Peyer's patch (tissue), 4 donors: ENCODE measurements at regions not wholly inside any gene's neighbourhood (a gene's known extent, or its start where the extent isn't known, plus 50 kb on each side); places are given as distances from the start of the nearest gene placed in this dataset.

Experiments used
- CTCF ChIP-seq, 6 experiments: fragments of 450-650 bp in 4 of 6; fragments of 200-600 bp in 2 of 6; sonication (generic) in 1 of 6; IDR thresholded peaks; one replicate each; pipeline ENCODE4 v1.5.1; 2017 to 2019; ENCODE audit warnings: antibody characterized with exemption in 6 of 6, mild to moderate bottlenecking in 3 of 6, moderate library complexity in 1 of 6
- POLR2A ChIP-seq, 2 donors: fragments of 450-650 bp; IDR thresholded peaks; one replicate each; pipeline ENCODE4 v1.5.1; 2017; ENCODE audit warnings: antibody characterized with exemption in 2 of 2, mild to moderate bottlenecking in 2 of 2, moderate library complexity in 2 of 2

GRCh38 chr1:189500778-189501177 lies 976.9 kb downstream of the BRINP3 start:
- TF ChIP-seq CTCF (IDR thresholded peaks at IDR 0.05) (no peak), POLR2A (IDR thresholded peaks at IDR 0.05) (no peak)
